ENCODE measurements at regions not wholly inside any gene's neighbourhood (a gene's known extent, or its start where the extent isn't known, plus 50 kb on each side); places are given as distances from the start of the nearest gene placed in this dataset.

GRCh38 chr2:59034837-59035236 is 793.7 kb upstream of the FANCL start:
- TF ChIP-seq EZH2 (IDR thresholded peaks at IDR 0.05; ENCODE audit: borderline replicate concordance, control insufficient read depth, low read depth, low read length) (no peak), IRF4 (IDR thresholded peaks at IDR 0.05; ENCODE audit: low read depth, low read length) (no peak), BHLHE40 (IDR thresholded peaks at IDR 0.05; ENCODE audit: borderline replicate concordance in 1 of 2, low read depth in 2 of 2, low read length in 1 of 2) (no peak), SIX5 (IDR thresholded peaks at IDR 0.05; ENCODE audit: low read depth, low read length, severe bottlenecking) (no peak)
- TF ChIP-seq, protein P1, sequence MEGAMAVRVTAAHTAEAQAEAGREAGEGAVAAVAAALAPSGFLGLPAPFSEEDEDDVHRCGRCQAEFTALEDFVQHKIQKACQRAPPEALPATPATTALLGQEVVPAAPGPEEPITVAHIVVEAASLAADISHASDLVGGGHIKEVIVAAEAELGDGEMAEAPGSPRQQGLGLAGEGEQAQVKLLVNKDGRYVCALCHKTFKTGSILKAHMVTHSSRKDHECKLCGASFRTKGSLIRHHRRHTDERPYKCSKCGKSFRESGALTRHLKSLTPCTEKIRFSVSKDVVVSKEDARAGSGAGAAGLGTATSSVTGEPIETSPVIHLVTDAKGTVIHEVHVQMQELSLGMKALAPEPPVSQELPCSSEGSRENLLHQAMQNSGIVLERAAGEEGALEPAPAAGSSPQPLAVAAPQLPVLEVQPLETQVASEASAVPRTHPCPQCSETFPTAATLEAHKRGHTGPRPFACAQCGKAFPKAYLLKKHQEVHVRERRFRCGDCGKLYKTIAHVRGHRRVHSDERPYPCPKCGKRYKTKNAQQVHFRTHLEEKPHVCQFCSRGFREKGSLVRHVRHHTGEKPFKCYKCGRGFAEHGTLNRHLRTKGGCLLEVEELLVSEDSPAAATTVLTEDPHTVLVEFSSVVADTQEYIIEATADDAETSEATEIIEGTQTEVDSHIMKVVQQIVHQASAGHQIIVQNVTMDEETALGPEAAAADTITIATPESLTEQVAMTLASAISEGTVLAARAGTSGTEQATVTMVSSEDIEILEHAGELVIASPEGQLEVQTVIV (IDR thresholded peaks at IDR 0.05; ENCODE audit: borderline replicate concordance, partially characterized antibody): no peak
- ATAC-seq (no peak), FAIRE-seq (no peak), DNase-seq (ENCODE audit: low read depth, low spot score) (no peak)
- in situ Hi-C loops (cut with MboI) (no loop called here), intact Hi-C loops (cut with micrococcal nuclease; ENCODE audit: unreplicated experiment) (no loop called here)
- Histone ChIP-seq H3K4me2 (ENCODE audit: control insufficient read depth, insufficient read depth) (no peak overlapping the region), H2AFZ (ENCODE audit: control insufficient read depth, low read depth, low read length) (no peak overlapping the region), H3K9me3 (replicated peaks; ENCODE audit: control insufficient read depth, insufficient read depth, low read length) (no peaks in the 10 kb centered on the region), H4K20me1 (ENCODE audit: control insufficient read depth, insufficient read depth) (no peaks in the 10 kb centered on the region), H3K36me3 (ENCODE audit: control insufficient read depth in 2 of 2, insufficient read depth in 2 of 2, low read length in 1 of 2) (no peaks in the 10 kb centered on the region), H3K79me2 (ENCODE audit: control insufficient read depth, insufficient read depth, low read length) (no peaks in the 10 kb centered on the region), H3K27me3 (replicated peaks in 1 of 2; ENCODE audit: control insufficient read depth in 2 of 2, insufficient read depth in 2 of 2, low read length in 1 of 2) (no peaks in the 10 kb centered on the region), H3K4me1 (ENCODE audit: control insufficient read depth, insufficient read depth, low read length) (no peaks in the 10 kb centered on the region), H3K9ac (ENCODE audit: control insufficient read depth, insufficient read depth, low read length) (no peak overlapping the region), H3K4me3 (no peak overlapping the region), H3K27ac (ENCODE audit: control insufficient read depth, insufficient read depth) (no peak overlapping the region)
- WGBS (ENCODE audit: insufficient coverage, insufficient replicate concordance, low lambda C conversion rate, missing lambda C conversion rate): 0% methylated on average over 1 of the region's 1 CpG
- ChIA-PET POLR2A (no interaction called here), SMC1A (ENCODE audit: uncharacterized antibody, unreplicated experiment) (no interaction called here), RAD21 (ENCODE audit: unreplicated experiment) (no interaction called here), CTCF (no interaction called here)
- BruUV-seq (replicated peaks): no TSS peak

- H3K9ac ChIP-seq (ENCODE audit: control insufficient read depth, insufficient read depth, low read length): no peak overlapping the region
- no peaks in the 10 kb centered on the region for H3K79me2 ChIP-seq (ENCODE audit: control insufficient read depth, insufficient read depth, low read length)
- ChIA-PET POLR2A (no interaction called here), SMC1A (ENCODE audit: uncharacterized antibody, unreplicated experiment) (no interaction called here), CTCF (interaction anchor here (0.5 to 0.6 kb wide), 2 partner anchors 8 to 1011 kb away, joined by 5 to 6 read pairs; no protein-coding TSS in a partner anchor), RAD21 (ENCODE audit: unreplicated experiment) (no interaction called here)
- no peak overlapping the region for H2AFZ ChIP-seq (ENCODE audit: control insufficient read depth, low read depth, low read length)
- H3K9me3 ChIP-seq (replicated peaks; ENCODE audit: control insufficient read depth, insufficient read depth, low read length): no peaks in the 10 kb centered on the region
- no peak for DNase-seq (ENCODE audit: low read depth, low spot score)
- no TSS peak for BruUV-seq (replicated peaks)
- no peak overlapping the region for H3K27ac ChIP-seq (ENCODE audit: control insufficient read depth, insufficient read depth)
- H3K36me3 ChIP-seq (ENCODE audit: control insufficient read depth in 2 of 2, insufficient read depth in 2 of 2, low read length in 1 of 2): no peaks in the 10 kb centered on the region
- FAIRE-seq: no peak
- in situ Hi-C loops (cut with MboI): no loop called here
- H3K4me2 ChIP-seq (ENCODE audit: control insufficient read depth, insufficient read depth): no peak overlapping the region
- intact Hi-C loops (cut with micrococcal nuclease; ENCODE audit: unreplicated experiment): no loop called here
- no peak for ATAC-seq
- H3K4me1 ChIP-seq (ENCODE audit: control insufficient read depth, insufficient read depth, low read length): no peaks in the 10 kb centered on the region
- 25% methylated on average over 3 of the region's 3 CpGs for WGBS (ENCODE audit: insufficient coverage, insufficient replicate concordance, low lambda C conversion rate, missing lambda C conversion rate)
- no peaks in the 10 kb centered on the region for H4K20me1 ChIP-seq (ENCODE audit: control insufficient read depth, insufficient read depth)
- H3K27me3 ChIP-seq (replicated peaks in 1 of 2; ENCODE audit: control insufficient read depth in 2 of 2, insufficient read depth in 2 of 2, low read length in 1 of 2): no peaks in the 10 kb centered on the region
- H3K4me3 ChIP-seq: no peak overlapping the region
- TF ChIP-seq CREM (IDR thresholded peaks at IDR 0.05; ENCODE audit: low read depth): no peak
- TF ChIP-seq, protein P2, sequence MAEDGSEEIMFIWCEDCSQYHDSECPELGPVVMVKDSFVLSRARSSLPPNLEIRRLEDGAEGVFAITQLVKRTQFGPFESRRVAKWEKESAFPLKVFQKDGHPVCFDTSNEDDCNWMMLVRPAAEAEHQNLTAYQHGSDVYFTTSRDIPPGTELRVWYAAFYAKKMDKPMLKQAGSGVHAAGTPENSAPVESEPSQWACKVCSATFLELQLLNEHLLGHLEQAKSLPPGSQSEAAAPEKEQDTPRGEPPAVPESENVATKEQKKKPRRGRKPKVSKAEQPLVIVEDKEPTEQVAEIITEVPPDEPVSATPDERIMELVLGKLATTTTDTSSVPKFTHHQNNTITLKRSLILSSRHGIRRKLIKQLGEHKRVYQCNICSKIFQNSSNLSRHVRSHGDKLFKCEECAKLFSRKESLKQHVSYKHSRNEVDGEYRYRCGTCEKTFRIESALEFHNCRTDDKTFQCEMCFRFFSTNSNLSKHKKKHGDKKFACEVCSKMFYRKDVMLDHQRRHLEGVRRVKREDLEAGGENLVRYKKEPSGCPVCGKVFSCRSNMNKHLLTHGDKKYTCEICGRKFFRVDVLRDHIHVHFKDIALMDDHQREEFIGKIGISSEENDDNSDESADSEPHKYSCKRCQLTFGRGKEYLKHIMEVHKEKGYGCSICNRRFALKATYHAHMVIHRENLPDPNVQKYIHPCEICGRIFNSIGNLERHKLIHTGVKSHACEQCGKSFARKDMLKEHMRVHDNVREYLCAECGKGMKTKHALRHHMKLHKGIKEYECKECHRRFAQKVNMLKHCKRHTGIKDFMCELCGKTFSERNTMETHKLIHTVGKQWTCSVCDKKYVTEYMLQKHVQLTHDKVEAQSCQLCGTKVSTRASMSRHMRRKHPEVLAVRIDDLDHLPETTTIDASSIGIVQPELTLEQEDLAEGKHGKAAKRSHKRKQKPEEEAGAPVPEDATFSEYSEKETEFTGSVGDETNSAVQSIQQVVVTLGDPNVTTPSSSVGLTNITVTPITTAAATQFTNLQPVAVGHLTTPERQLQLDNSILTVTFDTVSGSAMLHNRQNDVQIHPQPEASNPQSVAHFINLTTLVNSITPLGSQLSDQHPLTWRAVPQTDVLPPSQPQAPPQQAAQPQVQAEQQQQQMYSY (CRISPR knock-in tag; IDR thresholded peaks at IDR 0.05): no peak
These were observed 793.0 kb upstream of the FANCL start for GRCh38 chr2:59034106-59034505.

Measured in GM12878 (cell line).